Mesodermal cell (in vitro differentiated cells): ENCODE measurements at regions not wholly inside any gene's neighbourhood (a gene's known extent, or its start where the extent isn't known, plus 50 kb on each side); places are given as distances from the start of the nearest gene placed in this dataset.
"Not testable (repeated sequence)": the region's sequence is repeated elsewhere in the genome, so short reads cannot be mapped to it uniquely, and the experiment has no call there.

Experiments
- H3K27ac ChIP-seq: 2 replicates; pipeline ENCODE4 v1.7.0; 2013; ENCODE audit warnings: mild to moderate bottlenecking, low read depth, low read length, moderate library complexity; ENCODE audit not compliant: severe bottlenecking
- H3K36me3 ChIP-seq: 2 replicates; pipeline ENCODE4 v1.7.1; 2013; ENCODE audit warnings: mild to moderate bottlenecking, low read length, moderate library complexity; ENCODE audit not compliant: control insufficient read depth, insufficient read depth
- H3K4me1 ChIP-seq: one replicate; pipeline ENCODE4 v1.7.1; 2013; ENCODE audit warnings: mild to moderate bottlenecking, low read length; ENCODE audit not compliant: insufficient read depth, control insufficient read depth, poor library complexity, severe bottlenecking
- H3K4me3 ChIP-seq: 2 replicates; pipeline ENCODE4 v1.7.0; 2013; ENCODE audit warnings: low read length, control low read depth, mild to moderate bottlenecking; ENCODE audit not compliant: insufficient read depth, poor library complexity, severe bottlenecking; ENCODE audit errors: extremely low read depth
- H3K9me3 ChIP-seq: 2 replicates; pipeline ENCODE4 v1.7.1; 2013; ENCODE audit warnings: mild to moderate bottlenecking, low read length, moderate library complexity; ENCODE audit not compliant: control insufficient read depth
- WGBS, 2 experiments: methylation state at CpG; one replicate each; pipeline ENCODE4 v1.1.5; 2013; ENCODE audit warnings: missing lambda C conversion rate in 2 of 2; ENCODE audit not compliant: insufficient coverage in 2 of 2; 5-methylcytosine and 5-hydroxymethylcytosine counted together

GRCh38 chr1:100811808-100812207 lies 82.8 kb downstream of the EXTL2 start:
- 88 to 90% methylated on average over 1 of the region's 1 CpG for WGBS, 2 experiments
- Histone ChIP-seq H3K4me1 (no peaks in the 10 kb centered on the region), H3K4me3 (no peak overlapping the region), H3K9me3 (no peaks in the 10 kb centered on the region), H3K27ac (no peak overlapping the region), H3K36me3 (no peaks in the 10 kb centered on the region)

GRCh38 chr1:100814938-100815337 lies 79.7 kb downstream of the EXTL2 start:
- not testable (repeated sequence) for H3K9me3 ChIP-seq, H3K27ac ChIP-seq, H3K4me1 ChIP-seq, H3K36me3 ChIP-seq, H3K4me3 ChIP-seq
- 86% methylated on average over 1 of the region's 3 CpGs; no CpG with 5 or more reads in 1 of the 2 experiments for WGBS, 2 experiments

- WGBS, 2 experiments, result no CpG with 5 or more reads among the region's 3 CpGs
- no peaks in the 10 kb centered on the region for H3K36me3 ChIP-seq
Measured at GRCh38 chr1:100816049-100816448, 78.6 kb downstream of the EXTL2 start.

GRCh38 chr1:100820195-100820594 lies 74.4 kb downstream of the EXTL2 start:
- not testable (repeated sequence) for H3K4me3 ChIP-seq, H3K36me3 ChIP-seq, H3K9me3 ChIP-seq, H3K4me1 ChIP-seq, H3K27ac ChIP-seq
- WGBS, 2 experiments, result 53 to 59% methylated on average over 5 to 6 of the region's 6 CpGs

More at GRCh38 chr1:100816049-100816448, 78.6 kb downstream of the EXTL2 start:
- Histone ChIP-seq H3K27ac (no peak overlapping the region), H3K4me3 (no peak overlapping the region), H3K4me1 (no peaks in the 10 kb centered on the region), H3K9me3 (no peaks in the 10 kb centered on the region)

GRCh38 chr1:100821919-100822318 lies 72.7 kb downstream of the EXTL2 start:
- 86% methylated on average over 1 of the region's 2 CpGs; no CpG with 5 or more reads in 1 of the 2 experiments for WGBS, 2 experiments
- not testable (repeated sequence) for H3K36me3 ChIP-seq, H3K4me3 ChIP-seq

More at GRCh38 chr1:100821919-100822318, 72.7 kb downstream of the EXTL2 start:
- H3K27ac ChIP-seq, H3K9me3 ChIP-seq, H3K4me1 ChIP-seq: not testable (repeated sequence)
